ENCODE measurements at regions not wholly inside any gene's neighbourhood (a gene's known extent, or its start where the extent isn't known, plus 50 kb on each side); places are given as distances from the start of the nearest gene placed in this dataset.

- no peaks in the 10 kb centered on the region for H3K9me3 ChIP-seq (replicated peaks; ENCODE audit: control insufficient read depth, insufficient read depth, low read length)
- H3K36me3 ChIP-seq (ENCODE audit: control insufficient read depth in 2 of 2, extremely low read depth in 1 of 2, insufficient read depth in 2 of 2, low read length in 2 of 2) = no peaks in the 10 kb centered on the region
- H3K4me1 ChIP-seq (ENCODE audit: control insufficient read depth, extremely low read depth, insufficient read depth, low read length) = peaks cover 6% of the 10 kb centered on the region
- DNase-seq (ENCODE audit: low read depth, low spot score) (peak; percentile 43), FAIRE-seq (peak; percentile 70)
- H3K9ac ChIP-seq (replicated peaks; ENCODE audit: extremely low read depth, insufficient read depth, low read length) = no peak overlapping the region
- no peaks in the 10 kb centered on the region for H3K27me3 ChIP-seq (ENCODE audit: control insufficient read depth in 2 of 2, insufficient read depth in 2 of 2, low read length in 2 of 2)
- H3K79me2 ChIP-seq (ENCODE audit: control insufficient read depth, insufficient read depth, low read length) = no peaks in the 10 kb centered on the region
- dilution Hi-C loops (cut with MboI; ENCODE audit: extremely low pct_ligation_motif_present, low sequenced_read_pairs) = no loop called here
- peak overlapping the region; percentile 72 for H2AFZ ChIP-seq (ENCODE audit: low read depth, low read length)
- H3K27ac ChIP-seq (ENCODE audit: insufficient read depth, low read depth, low read length) = peak overlapping the region; percentile 58
- CTCF ChIA-PET = interaction anchor here (1.0 kb wide), 1 partner anchor 53 kb away, joined by 3 read pairs; no protein-coding TSS in a partner anchor
- intact Hi-C loops (cut with micrococcal nuclease) = loop anchor here (10.0 kb wide), 1 partner anchor 717 kb away; no protein-coding TSS in a partner anchor
- POLR2A ChIA-PET = no interaction called here
- no peak overlapping the region for H3K4me3 ChIP-seq (replicated peaks in 1 of 3; ENCODE audit: insufficient read depth in 1 of 3, low read depth in 1 of 3, low read length in 3 of 3)
- H4K20me1 ChIP-seq (replicated peaks; ENCODE audit: control insufficient read depth, extremely low read depth, insufficient read depth, low read length) = no peaks in the 10 kb centered on the region
- TF ChIP-seq POLR2A (IDR thresholded peaks at IDR 0.05; ENCODE audit: low read depth, low read length) (no peak), GATA2 (IDR thresholded peaks at IDR 0.05; ENCODE audit: insufficient read depth, insufficient read length, low read depth, low read length) (peak; percentile 29), JUN (IDR thresholded peaks at IDR 0.05; ENCODE audit: borderline replicate concordance, insufficient read depth, insufficient read length, low read depth) (peak; percentile 23), FOS (IDR thresholded peaks at IDR 0.05; ENCODE audit: borderline replicate concordance, insufficient read depth, low read length) (peak; percentile 13), POLR2AphosphoS5 (IDR thresholded peaks at IDR 0.05; ENCODE audit: insufficient read depth, low read depth, low read length) (no peak)
- TF ChIP-seq, protein P1, sequence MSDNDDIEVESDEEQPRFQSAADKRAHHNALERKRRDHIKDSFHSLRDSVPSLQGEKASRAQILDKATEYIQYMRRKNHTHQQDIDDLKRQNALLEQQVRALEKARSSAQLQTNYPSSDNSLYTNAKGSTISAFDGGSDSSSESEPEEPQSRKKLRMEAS (IDR thresholded peaks at IDR 0.05; ENCODE audit: insufficient read depth, insufficient read length) = no peak
- no TSS peak for BruUV-seq (replicated peaks)
- peak overlapping the region; percentile 8 for H3K4me2 ChIP-seq (ENCODE audit: insufficient read depth, low read length)
- no peaks in the 10 kb centered on the region for H3K9me1 ChIP-seq (replicated peaks; ENCODE audit: control insufficient read depth, extremely low read depth, insufficient read depth, low read length)
These were observed 857.2 kb upstream of the TENM4 start for GRCh38 chr11:80297858-80298632.

DNA sequence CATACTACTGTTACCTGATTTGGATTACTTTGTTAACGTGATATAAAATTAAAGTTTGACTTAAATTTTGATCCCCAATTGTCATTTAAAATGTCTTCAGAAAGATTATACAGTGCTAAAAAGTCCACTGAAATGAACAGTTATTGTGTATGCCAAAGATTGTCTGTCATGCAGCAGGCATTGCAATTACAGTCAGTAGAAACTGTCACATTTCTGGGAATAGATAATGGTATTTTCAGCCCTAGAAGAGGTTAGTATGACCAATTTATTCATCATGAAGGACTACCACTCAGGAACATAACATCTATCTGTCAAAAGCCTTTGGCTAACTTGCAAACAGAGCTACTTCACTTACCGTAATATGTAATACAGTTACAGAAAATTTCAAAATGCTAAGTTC, 852.5 kb upstream of the TENM4 start:
- Histone ChIP-seq H3K4me3 (replicated peaks in 1 of 3; ENCODE audit: insufficient read depth in 1 of 3, low read depth in 1 of 3, low read length in 3 of 3) (no peak overlapping the region), H4K20me1 (replicated peaks; ENCODE audit: control insufficient read depth, extremely low read depth, insufficient read depth, low read length) (no peaks in the 10 kb centered on the region), H3K4me2 (ENCODE audit: insufficient read depth, low read length) (no peak overlapping the region), H3K79me2 (ENCODE audit: control insufficient read depth, insufficient read depth, low read length) (no peaks in the 10 kb centered on the region), H3K9me3 (replicated peaks; ENCODE audit: control insufficient read depth, insufficient read depth, low read length) (no peaks in the 10 kb centered on the region), H3K9ac (replicated peaks; ENCODE audit: extremely low read depth, insufficient read depth, low read length) (no peak overlapping the region), H3K4me1 (ENCODE audit: control insufficient read depth, extremely low read depth, insufficient read depth, low read length) (peaks cover 5% of the 10 kb centered on the region), H3K9me1 (replicated peaks; ENCODE audit: control insufficient read depth, extremely low read depth, insufficient read depth, low read length) (no peaks in the 10 kb centered on the region), H3K27me3 (ENCODE audit: control insufficient read depth in 2 of 2, insufficient read depth in 2 of 2, low read length in 2 of 2) (no peaks in the 10 kb centered on the region), H2AFZ (ENCODE audit: low read depth, low read length) (no peak overlapping the region), H3K27ac (ENCODE audit: insufficient read depth, low read depth, low read length) (no peak overlapping the region), H3K36me3 (ENCODE audit: control insufficient read depth in 2 of 2, extremely low read depth in 1 of 2, insufficient read depth in 2 of 2, low read length in 2 of 2) (no peaks in the 10 kb centered on the region)
- FAIRE-seq = no peak
- ChIA-PET POLR2A (no interaction called here), CTCF (no interaction called here)
- no TSS peak for BruUV-seq (replicated peaks)
- dilution Hi-C loops (cut with MboI; ENCODE audit: extremely low pct_ligation_motif_present, low sequenced_read_pairs) = no loop called here
- intact Hi-C loops (cut with micrococcal nuclease) = loop anchor here (10.0 kb wide), 1 partner anchor 722 kb away; no protein-coding TSS in a partner anchor
- TF ChIP-seq, protein P1 (IDR thresholded peaks at IDR 0.05; ENCODE audit: insufficient read depth, insufficient read length) = no peak
- TF ChIP-seq CTCF (IDR thresholded peaks at IDR 0.05; ENCODE audit: extremely low read depth in 1 of 2, insufficient read depth in 1 of 2, low read depth in 1 of 2, low read length in 2 of 2) (no peak), GATA2 (IDR thresholded peaks at IDR 0.05; ENCODE audit: insufficient read depth, insufficient read length, low read depth, low read length) (no peak), EZH2 (IDR thresholded peaks at IDR 0.05; ENCODE audit: borderline replicate concordance, low read depth, low read length, severe bottlenecking) (no peak)
- no peak for DNase-seq (ENCODE audit: low read depth, low spot score)
